K562 (cell line): ENCODE measurements at regions not wholly inside any gene's neighbourhood (a gene's known extent, or its start where the extent isn't known, plus 50 kb on each side); places are given as distances from the start of the nearest gene placed in this dataset.

Source experiments
- CTCF ChIP-seq, 3 experiments: IDR thresholded peaks in 2 of 3; conservative IDR thresholded peaks in 1 of 3; 2 replicates each; pipeline ENCODE4 v1.5.1; 2011 to 2012; ENCODE audit warnings: low read length in 3 of 3, mild to moderate bottlenecking in 3 of 3, control low read depth in 2 of 3, improper control_type of control experiment in 1 of 3, inconsistent platforms in 1 of 3, low read depth in 1 of 3, mixed read lengths in 1 of 3, moderate library complexity in 1 of 3; ENCODE audit not compliant: insufficient read depth in 2 of 3
- EZH2 ChIP-seq: IDR thresholded peaks from 2 replicates; pipeline ENCODE4 v1.6.1; 2012; ENCODE audit warnings: low read depth, mild to moderate bottlenecking, inconsistent platforms, low read length, borderline replicate concordance
- GTF2F1 ChIP-seq: IDR thresholded peaks from 2 replicates; pipeline ENCODE4 v1.6.1; 2011; ENCODE audit warnings: low read depth, low read length, improper control_type of control experiment
- SETDB1 ChIP-seq: IDR thresholded peaks from one replicate; pipeline ENCODE4 v1.6.1; 2012; ENCODE audit warnings: low read length, control low read depth, inconsistent platforms
- TEAD4 ChIP-seq, 2 experiments: sonication (generic) in 1 of 2; formaldehyde crosslinking in 1 of 2; IDR thresholded peaks; 2 replicates each; pipeline versions ENCODE4 v1.6.1 to v1.8.0; 2012 to 2022; ENCODE audit warnings: borderline replicate concordance in 1 of 2, inconsistent platforms in 1 of 2, low read length in 1 of 2, mild to moderate bottlenecking in 1 of 2, missing genetic modification reagents in 1 of 2
- ZBTB12 ChIP-seq: fragments of 250-450 bp; sonication (Bioruptor Pico); IDR thresholded peaks from 2 replicates; pipeline ENCODE4 v1.4.0; 2020
- ZBTB26 ChIP-seq: fragments of 450-650 bp; formaldehyde crosslinking; IDR thresholded peaks from 2 replicates; pipeline ENCODE4 v1.4.0; 2022; ENCODE audit warnings: missing genetic modification characterization
- ZNF133 ChIP-seq: fragments of 250-450 bp; sonication (Bioruptor Pico); IDR thresholded peaks from 2 replicates; pipeline ENCODE4 v1.4.0; 2020; ENCODE audit warnings: mild to moderate bottlenecking
- ZNF217 ChIP-seq: sonication (generic); formaldehyde crosslinking; IDR thresholded peaks from 2 replicates; pipeline ENCODE4 v1.8.0; 2022; ENCODE audit warnings: mild to moderate bottlenecking, missing genetic modification reagents
- ZNF407 ChIP-seq: fragments of 450-650 bp; IDR thresholded peaks from 2 replicates; pipeline ENCODE4 v1.6.1; 2016; ENCODE audit warnings: low read depth
- ZNF511 ChIP-seq: sonication (generic); formaldehyde crosslinking; IDR thresholded peaks from 2 replicates; pipeline ENCODE4 v1.8.0; 2022; ENCODE audit warnings: mild to moderate bottlenecking, missing genetic modification reagents
- ZSCAN32 ChIP-seq: fragments of 450-650 bp; formaldehyde crosslinking; IDR thresholded peaks from 2 replicates; pipeline ENCODE4 v1.4.0; 2020; ENCODE audit warnings: mild to moderate bottlenecking, moderate library complexity

- no peak for TF ChIP-seq ZNF511 (CRISPR knock-in tag)
- TF ChIP-seq ZBTB26 (CRISPR knock-in tag), result no peak
- TF ChIP-seq ZSCAN32 (CRISPR knock-in tag), result no peak
- TF ChIP-seq SETDB1, result no peak
- no peak for TF ChIP-seq TEAD4 (IDR thresholded peaks at IDR 0.05; ENCODE audit: low read length)
- TF ChIP-seq TEAD4 (CRISPR knock-in tag; IDR thresholded peaks at IDR 0.05; ENCODE audit: borderline replicate concordance), result no peak
- TF ChIP-seq EZH2, result no peak
- no peak for TF ChIP-seq ZNF133 (CRISPR knock-in tag)
- no peak for TF ChIP-seq ZBTB12 (CRISPR knock-in tag)
- no peak for TF ChIP-seq ZNF407
- TF ChIP-seq CTCF (IDR thresholded peaks at IDR 0.05 in 2 of 3, conservative IDR thresholded peaks at IDR 0.05 in 1 of 3; ENCODE audit: insufficient read depth in 2 of 3, low read depth in 1 of 3, low read length in 3 of 3), result no peak
- no peak for TF ChIP-seq ZNF217 (CRISPR knock-in tag)
- TF ChIP-seq GTF2F1, result no peak
These were observed 444.6 kb upstream of the DAB2 start for GRCh38 chr5:39869396-39869795.
